ENCODE measurements at regions not wholly inside any gene's neighbourhood (a gene's known extent, or its start where the extent isn't known, plus 50 kb on each side); places are given as distances from the start of the nearest gene placed in this dataset.
"Not testable (repeated sequence)": the region's sequence is repeated elsewhere in the genome, so short reads cannot be mapped to it uniquely, and the experiment has no call there.

GRCh38 chr17:13788385-13788784 lies 186.7 kb upstream of the HS3ST3A1 start:
- DNase-seq = no peak

GRCh38 chr17:13792314-13792713 lies 190.6 kb upstream of the HS3ST3A1 start:
- no peak for DNase-seq

GRCh38 chr17:13793951-13794350 lies 192.2 kb upstream of the HS3ST3A1 start:
- no peak for DNase-seq

- no peak for DNase-seq
Measured at GRCh38 chr17:13797863-13798262, 196.1 kb upstream of the HS3ST3A1 start.

- DNase-seq = peak; percentile 37
Measured at GRCh38 chr17:13806092-13806491, 204.4 kb upstream of the HS3ST3A1 start.

- DNase-seq = no peak
Measured at GRCh38 chr17:13807103-13807502, 205.4 kb upstream of the HS3ST3A1 start.

GRCh38 chr17:13812350-13812749 lies 210.6 kb upstream of the HS3ST3A1 start:
- DNase-seq = no peak

GRCh38 chr17:13813347-13814240 lies 211.9 kb upstream of the HS3ST3A1 start:
- no peak for DNase-seq

- no peak for DNase-seq
Measured at GRCh38 chr17:13822700-13823099, 221.0 kb upstream of the HS3ST3A1 start.

GRCh38 chr17:13825526-13826040 lies 223.9 kb upstream of the HS3ST3A1 start:
- no peak for DNase-seq

- DNase-seq = no peak
Measured at GRCh38 chr17:13827118-13827517, 225.4 kb upstream of the HS3ST3A1 start.

GRCh38 chr17:13833921-13834320 lies 232.2 kb upstream of the HS3ST3A1 start:
- DNase-seq = no peak

GRCh38 chr17:13835151-13835550 lies 233.4 kb upstream of the HS3ST3A1 start:
- DNase-seq = no peak

GRCh38 chr17:13837417-13837816 lies 231.9 kb upstream of the COX10 start:
- DNase-seq = no peak

GRCh38 chr17:13840254-13840653 lies 229.1 kb upstream of the COX10 start:
- no peak for DNase-seq

GRCh38 chr17:13843862-13844635 lies 225.3 kb upstream of the COX10 start:
- DNase-seq = no peak

- no peak for DNase-seq
Measured at GRCh38 chr17:13851889-13852288, 217.4 kb upstream of the COX10 start.

- DNase-seq = not testable (repeated sequence)
Measured at GRCh38 chr17:13855730-13856129, 213.6 kb upstream of the COX10 start.

- peak; percentile 36 for DNase-seq
Measured at GRCh38 chr17:13862346-13862745, 207.0 kb upstream of the COX10 start.

- DNase-seq = no peak
Measured at GRCh38 chr17:13863436-13863835, 205.9 kb upstream of the COX10 start.

GRCh38 chr17:13864521-13864920 lies 204.8 kb upstream of the COX10 start:
- peak; percentile 31 for DNase-seq

- DNase-seq = no peak
Measured at GRCh38 chr17:13865650-13866049, 203.7 kb upstream of the COX10 start.

- DNase-seq = no peak
Measured at GRCh38 chr17:13869331-13869940, 199.9 kb upstream of the COX10 start.

Measured in hematopoietic multipotent progenitor cell treated with erythropoietin and hydrocortisone succinate and interleukin-3 and kit ligand, for 6 days (in vitro differentiated cells).